ENCODE measurements at regions not wholly inside any gene's neighbourhood (a gene's known extent, or its start where the extent isn't known, plus 50 kb on each side); places are given as distances from the start of the nearest gene placed in this dataset.

DNA sequence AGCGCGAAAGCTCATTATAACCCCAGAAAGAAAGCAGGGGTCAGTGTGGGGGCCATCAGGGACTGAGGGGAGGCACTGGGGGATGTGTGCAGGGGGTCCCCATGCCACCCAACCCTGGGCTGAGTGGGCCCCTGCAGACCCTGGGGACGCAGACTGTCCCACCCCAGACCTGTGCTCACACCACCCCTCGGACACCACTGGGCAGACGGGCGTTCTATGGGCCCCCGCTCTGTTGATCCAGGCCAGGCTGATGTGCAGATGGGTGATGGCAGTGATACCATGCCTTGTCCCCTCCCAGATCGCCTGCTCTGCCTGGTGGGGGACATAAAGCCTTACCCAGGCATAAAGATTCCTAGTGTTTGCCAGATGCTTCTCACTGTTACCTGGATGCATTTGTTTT lies 259.7 kb upstream of the TLE3 start:
- no peak for DNase-seq
- H3K27ac ChIP-seq, result no peak overlapping the region
- H3K4me1 ChIP-seq (replicated peaks in 1 of 2), result no peaks in the 10 kb centered on the region
- intact Hi-C loops (cut with DNase I), result loop anchor here in 1 of 2 donors (5.0 kb wide), 1 partner anchor 620 kb away; no protein-coding TSS in a partner anchor
- no peaks in the 10 kb centered on the region for H3K9me3 ChIP-seq (replicated peaks in 1 of 3)
- no peak overlapping the region for H3K4me3 ChIP-seq
- no peaks in the 10 kb centered on the region for H3K27me3 ChIP-seq
- H3K36me3 ChIP-seq (replicated peaks in 1 of 2), result no peaks in the 10 kb centered on the region
- TF ChIP-seq, protein P1, sequence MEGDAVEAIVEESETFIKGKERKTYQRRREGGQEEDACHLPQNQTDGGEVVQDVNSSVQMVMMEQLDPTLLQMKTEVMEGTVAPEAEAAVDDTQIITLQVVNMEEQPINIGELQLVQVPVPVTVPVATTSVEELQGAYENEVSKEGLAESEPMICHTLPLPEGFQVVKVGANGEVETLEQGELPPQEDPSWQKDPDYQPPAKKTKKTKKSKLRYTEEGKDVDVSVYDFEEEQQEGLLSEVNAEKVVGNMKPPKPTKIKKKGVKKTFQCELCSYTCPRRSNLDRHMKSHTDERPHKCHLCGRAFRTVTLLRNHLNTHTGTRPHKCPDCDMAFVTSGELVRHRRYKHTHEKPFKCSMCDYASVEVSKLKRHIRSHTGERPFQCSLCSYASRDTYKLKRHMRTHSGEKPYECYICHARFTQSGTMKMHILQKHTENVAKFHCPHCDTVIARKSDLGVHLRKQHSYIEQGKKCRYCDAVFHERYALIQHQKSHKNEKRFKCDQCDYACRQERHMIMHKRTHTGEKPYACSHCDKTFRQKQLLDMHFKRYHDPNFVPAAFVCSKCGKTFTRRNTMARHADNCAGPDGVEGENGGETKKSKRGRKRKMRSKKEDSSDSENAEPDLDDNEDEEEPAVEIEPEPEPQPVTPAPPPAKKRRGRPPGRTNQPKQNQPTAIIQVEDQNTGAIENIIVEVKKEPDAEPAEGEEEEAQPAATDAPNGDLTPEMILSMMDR (IDR thresholded peaks at IDR 0.05), result no peak
- TF ChIP-seq POLR2A (IDR thresholded peaks at IDR 0.05), result no peak
- WGBS, 4 donors, result 77 to 89% (median 84%) methylated on average over 5 to 8 of the region's 8 CpGs

DNA sequence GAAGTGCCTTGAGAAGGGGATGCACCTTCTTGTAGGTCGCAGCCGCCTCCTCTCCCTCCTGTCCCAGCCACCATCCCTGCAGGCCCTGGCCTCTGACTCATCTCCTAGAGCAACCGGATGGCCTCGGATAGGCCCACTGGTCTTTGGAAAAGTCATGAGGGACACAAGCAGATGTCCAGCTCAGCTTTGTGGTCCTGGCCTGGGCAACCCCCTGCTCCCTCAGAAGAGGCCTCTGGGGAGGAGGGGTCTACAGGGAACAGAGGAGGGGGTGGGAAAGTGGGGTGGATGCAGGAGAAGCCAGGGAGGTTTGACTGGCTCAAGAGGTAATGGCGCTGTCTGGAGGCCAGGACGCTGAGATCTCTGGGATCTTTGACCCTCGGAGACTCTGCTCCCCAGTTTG lies 259.2 kb upstream of the TLE3 start:
- no peaks in the 10 kb centered on the region for H3K27me3 ChIP-seq
- TF ChIP-seq POLR2A (IDR thresholded peaks at IDR 0.05), result no peak
- TF ChIP-seq, protein P1 (IDR thresholded peaks at IDR 0.05), result no peak
- intact Hi-C loops (cut with DNase I), result loop anchor here in 1 of 2 donors (5.0 kb wide), 1 partner anchor 620 kb away; no protein-coding TSS in a partner anchor
- no peaks in the 10 kb centered on the region for H3K9me3 ChIP-seq (replicated peaks in 1 of 3)
- H3K4me1 ChIP-seq (replicated peaks in 1 of 2), result no peaks in the 10 kb centered on the region
- no peak overlapping the region for H3K4me3 ChIP-seq
- WGBS, 4 donors, result 78 to 83% (median 81%) methylated on average over 7 of the region's 7 CpGs
- DNase-seq, result no peak
- H3K36me3 ChIP-seq (replicated peaks in 1 of 2), result no peaks in the 10 kb centered on the region
- no peak overlapping the region for H3K27ac ChIP-seq

DNA sequence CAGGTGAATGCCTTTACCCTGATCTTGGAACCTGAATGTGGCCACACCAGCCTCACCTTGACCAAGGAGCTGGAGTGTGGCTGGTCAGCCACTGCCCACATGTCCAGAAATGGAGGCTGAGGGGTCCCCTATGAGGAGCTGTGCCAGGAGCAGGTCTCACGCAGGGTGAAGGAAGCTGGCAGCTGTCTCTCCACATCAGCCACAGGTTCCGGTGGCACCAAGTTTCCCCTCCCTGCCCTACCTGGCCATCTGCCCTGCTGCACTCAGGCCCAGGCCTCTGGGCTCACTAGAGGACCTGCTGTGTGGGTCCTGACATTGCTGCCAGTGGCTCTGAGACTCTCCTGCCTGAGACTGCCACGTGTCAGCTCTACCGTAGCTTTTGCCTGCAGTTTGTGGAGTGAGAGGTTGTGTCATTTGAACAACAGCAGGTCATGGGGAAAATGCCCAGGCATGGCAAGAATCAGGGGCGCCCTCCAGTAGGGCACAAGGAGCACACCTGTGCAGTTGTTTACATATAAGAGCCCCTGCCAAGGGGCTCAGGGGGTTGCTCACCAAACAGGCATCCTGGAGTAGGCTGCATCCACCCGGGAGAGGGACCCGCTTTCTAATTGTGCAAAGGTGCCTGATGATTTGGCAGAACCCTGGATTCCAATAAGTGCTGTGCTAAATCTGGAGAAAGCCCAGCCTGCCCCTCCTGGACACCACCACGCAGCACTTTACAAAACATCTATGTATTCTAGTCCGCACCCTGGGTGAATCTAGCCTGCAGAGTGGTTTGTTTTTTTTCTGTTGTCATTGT lies 258.5 kb upstream of the TLE3 start:
- 75 to 91% (median 90%) methylated on average over 6 to 9 of the region's 9 CpGs for WGBS, 4 donors
- Histone ChIP-seq H3K27me3 (no peaks in the 10 kb centered on the region), H3K27ac (no peak overlapping the region), H3K4me1 (replicated peaks in 1 of 2) (no peaks in the 10 kb centered on the region), H3K9me3 (replicated peaks in 1 of 3) (no peaks in the 10 kb centered on the region), H3K4me3 (no peak overlapping the region), H3K36me3 (replicated peaks in 1 of 2) (no peaks in the 10 kb centered on the region)
- intact Hi-C loops (cut with DNase I), result loop anchor here in 1 of 2 donors (5.0 kb wide), 1 partner anchor 619 kb away; no protein-coding TSS in a partner anchor
- no peak for DNase-seq
- TF ChIP-seq POLR2A (IDR thresholded peaks at IDR 0.05), result no peak
- TF ChIP-seq, protein P1 (IDR thresholded peaks at IDR 0.05), result no peak

DNA sequence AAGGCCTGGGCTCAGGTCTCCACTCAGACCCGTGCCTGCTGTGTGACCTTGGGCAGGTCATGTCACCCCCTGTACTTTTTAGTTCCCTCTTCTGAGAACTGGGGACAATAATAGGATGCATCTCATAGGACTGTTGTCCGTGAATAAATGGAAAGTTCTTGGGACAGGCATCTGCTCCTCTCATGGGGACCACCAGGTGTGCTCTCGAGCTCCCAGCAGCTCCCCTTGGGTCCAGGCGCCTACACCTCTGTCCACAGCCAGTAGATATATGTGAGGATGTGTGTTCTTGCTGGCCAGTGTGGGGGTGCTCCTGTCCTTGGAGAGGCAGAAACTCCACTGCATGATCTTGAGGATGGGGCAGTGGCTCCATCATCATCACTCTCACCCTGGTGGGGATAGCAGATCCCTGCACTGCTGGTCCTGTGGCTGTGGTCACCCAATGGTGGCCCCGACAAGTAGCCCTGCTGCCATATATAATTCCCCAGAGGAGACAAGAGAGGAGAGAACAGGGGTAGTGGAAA lies 257.6 kb upstream of the TLE3 start:
- H3K9me3 ChIP-seq (replicated peaks in 1 of 3), result no peaks in the 10 kb centered on the region
- no peaks in the 10 kb centered on the region for H3K4me1 ChIP-seq (replicated peaks in 1 of 2)
- TF ChIP-seq, protein P1 (IDR thresholded peaks at IDR 0.05), result no peak
- no peak for TF ChIP-seq POLR2A (IDR thresholded peaks at IDR 0.05)
- 73 to 85% (median 78%) methylated on average over 3 to 5 of the region's 5 CpGs for WGBS, 4 donors
- DNase-seq, result no peak
- H3K27ac ChIP-seq, result no peak overlapping the region
- no peak overlapping the region for H3K4me3 ChIP-seq
- H3K36me3 ChIP-seq (replicated peaks in 1 of 2), result no peaks in the 10 kb centered on the region
- no peaks in the 10 kb centered on the region for H3K27me3 ChIP-seq
- intact Hi-C loops (cut with DNase I), result loop anchor here in 1 of 2 donors (5.0 kb wide), 1 partner anchor 618 kb away; no protein-coding TSS in a partner anchor
